ENCODE measurements at regions not wholly inside any gene's neighbourhood (a gene's known extent, or its start where the extent isn't known, plus 50 kb on each side); places are given as distances from the start of the nearest gene placed in this dataset.

DNA sequence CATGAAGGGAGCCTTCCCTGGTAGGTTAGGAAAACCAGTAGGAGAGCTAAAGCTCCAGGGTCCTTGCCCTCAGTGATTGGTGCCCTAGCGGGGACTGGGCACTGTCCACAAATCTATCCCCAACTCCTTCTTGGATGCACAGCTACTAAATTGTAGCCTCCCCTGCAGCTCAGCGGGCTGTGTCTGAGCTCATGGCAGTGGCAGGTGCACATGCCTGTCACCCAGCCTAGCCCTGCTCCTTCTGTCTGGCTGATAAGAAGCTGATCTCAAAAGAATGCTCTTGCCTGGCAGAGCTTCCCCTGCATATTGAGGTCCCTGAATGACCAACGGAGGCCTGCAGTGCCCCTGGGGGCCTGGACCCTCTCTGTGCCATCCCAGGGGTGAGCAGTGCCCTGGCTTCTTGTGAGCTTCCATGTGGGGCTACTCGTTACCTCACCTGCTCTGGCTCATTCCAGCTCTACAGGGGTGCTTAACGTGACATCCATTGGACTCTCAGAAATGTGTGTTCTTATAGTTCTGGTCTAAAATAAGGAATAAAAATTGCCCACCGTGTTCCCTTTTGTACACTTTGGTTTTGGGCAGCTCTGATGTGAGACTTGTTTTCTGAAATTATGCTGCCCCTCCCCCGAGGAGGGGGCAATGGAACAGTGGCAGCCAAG is 59.8 kb upstream of the ANTXRL start:
- POLR2A ChIA-PET (ENCODE audit: low non-redundant PET) = no interaction called here
- intact Hi-C loops (cut with micrococcal nuclease; ENCODE audit: unreplicated experiment) = loop anchor here (5.0 kb wide), 1 partner anchor 340 kb away; no protein-coding TSS in a partner anchor
- DNase-seq (ENCODE audit: low spot score) = no peak
- BruUV-seq (replicated peaks) = no TSS peak
- TF ChIP-seq EZH2 (IDR thresholded peaks at IDR 0.05; ENCODE audit: borderline replicate concordance, low read depth, low read length, poor library complexity, severe bottlenecking) = no peak
- no peak for TF ChIP-seq CTCF (conservative IDR thresholded peaks at IDR 0.05; ENCODE audit: low read depth, low read length)
- Histone ChIP-seq H3K27ac (ENCODE audit: low read depth, low read length, poor library complexity, severe bottlenecking) (no peak overlapping the region), H3K9me3 (ENCODE audit: low read depth, low read length, poor library complexity, severe bottlenecking) (no peaks in the 10 kb centered on the region), H3K27me3 (replicated peaks; ENCODE audit: insufficient read depth, low read depth, low read length, poor library complexity) (no peaks in the 10 kb centered on the region), H3K36me3 (ENCODE audit: insufficient read depth, low read length, poor library complexity, severe bottlenecking) (no peaks in the 10 kb centered on the region), H3K4me3 (ENCODE audit: low read depth, low read length, poor library complexity, severe bottlenecking) (no peak overlapping the region), H3K4me1 (ENCODE audit: insufficient read depth, low read length, poor library complexity, severe bottlenecking) (no peaks in the 10 kb centered on the region)
- CTCF ChIA-PET = no interaction called here

DNA sequence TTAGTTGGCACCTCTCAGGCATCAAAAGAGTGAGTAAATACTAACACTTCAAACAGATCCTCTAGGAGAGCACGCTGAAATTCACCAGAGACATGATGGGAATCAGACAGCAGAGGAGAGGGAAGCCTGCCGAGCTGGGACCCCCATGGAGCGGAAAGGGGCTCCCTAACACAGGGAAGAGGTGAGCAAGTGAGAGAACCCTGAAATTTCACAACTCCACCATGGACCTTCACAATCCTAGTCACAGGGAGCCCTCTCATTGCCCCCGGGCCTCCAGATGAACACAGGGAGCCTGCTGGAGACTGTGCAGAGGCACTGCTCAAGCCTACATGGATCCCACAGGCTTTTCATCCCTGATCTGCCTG is 59.2 kb upstream of the ANTXRL start:
- DNase-seq (ENCODE audit: low spot score) = no peak
- no TSS peak for BruUV-seq (replicated peaks)
- no peaks in the 10 kb centered on the region for H3K4me1 ChIP-seq (ENCODE audit: insufficient read depth, low read length, poor library complexity, severe bottlenecking)
- ChIA-PET CTCF (no interaction called here), POLR2A (ENCODE audit: low non-redundant PET) (no interaction called here)
- H3K27ac ChIP-seq (ENCODE audit: low read depth, low read length, poor library complexity, severe bottlenecking) = no peak overlapping the region
- no peak overlapping the region for H3K4me3 ChIP-seq (ENCODE audit: low read depth, low read length, poor library complexity, severe bottlenecking)
- H3K9me3 ChIP-seq (ENCODE audit: low read depth, low read length, poor library complexity, severe bottlenecking) = no peaks in the 10 kb centered on the region
- H3K27me3 ChIP-seq (replicated peaks; ENCODE audit: insufficient read depth, low read depth, low read length, poor library complexity) = no peaks in the 10 kb centered on the region
- H3K36me3 ChIP-seq (ENCODE audit: insufficient read depth, low read length, poor library complexity, severe bottlenecking) = no peaks in the 10 kb centered on the region
- intact Hi-C loops (cut with micrococcal nuclease; ENCODE audit: unreplicated experiment) = loop anchor here (5.0 kb wide), 1 partner anchor 340 kb away; no protein-coding TSS in a partner anchor
- TF ChIP-seq CTCF (conservative IDR thresholded peaks at IDR 0.05; ENCODE audit: low read depth, low read length) (no peak), EZH2 (IDR thresholded peaks at IDR 0.05; ENCODE audit: borderline replicate concordance, low read depth, low read length, poor library complexity, severe bottlenecking) (no peak)

GRCh38 chr10:46227936-46228562 is 58.7 kb upstream of the ANTXRL start:
- Histone ChIP-seq H3K4me3 (ENCODE audit: low read depth, low read length, poor library complexity, severe bottlenecking) (no peak overlapping the region), H3K4me1 (ENCODE audit: insufficient read depth, low read length, poor library complexity, severe bottlenecking) (no peaks in the 10 kb centered on the region), H3K9me3 (ENCODE audit: low read depth, low read length, poor library complexity, severe bottlenecking) (no peaks in the 10 kb centered on the region), H3K36me3 (ENCODE audit: insufficient read depth, low read length, poor library complexity, severe bottlenecking) (no peaks in the 10 kb centered on the region), H3K27ac (ENCODE audit: low read depth, low read length, poor library complexity, severe bottlenecking) (no peak overlapping the region), H3K27me3 (replicated peaks; ENCODE audit: insufficient read depth, low read depth, low read length, poor library complexity) (no peaks in the 10 kb centered on the region)
- ChIA-PET POLR2A (ENCODE audit: low non-redundant PET) (no interaction called here), CTCF (no interaction called here)
- DNase-seq (ENCODE audit: low spot score) = no peak
- BruUV-seq (replicated peaks) = no TSS peak
- TF ChIP-seq CTCF (conservative IDR thresholded peaks at IDR 0.05; ENCODE audit: low read depth, low read length) (no peak), EZH2 (IDR thresholded peaks at IDR 0.05; ENCODE audit: borderline replicate concordance, low read depth, low read length, poor library complexity, severe bottlenecking) (no peak)
- intact Hi-C loops (cut with micrococcal nuclease; ENCODE audit: unreplicated experiment) = loop anchor here (5.0 kb wide), 1 partner anchor 339 kb away; no protein-coding TSS in a partner anchor

Data from A673 (cell line).